HG03064 (cell line): ENCODE measurements at regions not wholly inside any gene's neighbourhood (a gene's known extent, or its start where the extent isn't known, plus 50 kb on each side); places are given as distances from the start of the nearest gene placed in this dataset.

Experiments
- ATAC-seq: cut with Tn5 transposase; IDR thresholded peaks from one replicate; pipeline ENCODE4 v1.9.1; 2021; ENCODE audit warnings: low read depth; ENCODE audit not compliant: unreplicated experiment

DNA sequence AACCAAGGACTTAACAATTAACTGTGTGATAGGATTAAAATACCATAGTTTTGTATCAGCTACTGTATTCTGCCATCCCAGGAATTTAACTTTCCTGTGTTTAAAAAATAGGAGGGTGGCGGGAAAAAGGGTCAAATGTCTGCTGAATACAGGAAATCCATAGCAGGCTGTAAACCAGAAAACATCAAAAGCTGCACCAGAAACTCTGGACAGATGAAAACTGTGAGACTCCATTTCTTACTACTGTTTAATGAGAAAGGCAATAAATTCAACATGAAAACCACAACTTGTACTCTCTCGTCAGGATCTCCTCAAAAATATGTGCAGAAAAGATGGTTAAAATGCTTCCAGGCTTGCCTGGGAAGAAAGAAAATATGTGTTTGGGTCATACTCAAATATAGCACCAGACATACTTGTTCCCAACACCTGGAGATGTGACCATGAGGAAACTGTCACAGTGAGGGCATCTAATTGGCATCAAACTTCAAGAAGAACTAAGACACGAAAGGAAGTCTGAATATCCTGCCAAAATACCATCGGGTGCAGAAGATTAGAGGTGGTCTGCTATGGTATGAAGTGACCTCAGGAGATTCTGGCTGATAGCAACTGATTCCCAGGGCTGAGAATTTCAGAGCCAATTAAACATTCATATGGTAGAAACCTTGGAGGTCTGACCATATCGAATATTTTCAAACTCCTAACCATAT, 164.7 kb upstream of the TARS1 start:
- ATAC-seq = no peak

DNA sequence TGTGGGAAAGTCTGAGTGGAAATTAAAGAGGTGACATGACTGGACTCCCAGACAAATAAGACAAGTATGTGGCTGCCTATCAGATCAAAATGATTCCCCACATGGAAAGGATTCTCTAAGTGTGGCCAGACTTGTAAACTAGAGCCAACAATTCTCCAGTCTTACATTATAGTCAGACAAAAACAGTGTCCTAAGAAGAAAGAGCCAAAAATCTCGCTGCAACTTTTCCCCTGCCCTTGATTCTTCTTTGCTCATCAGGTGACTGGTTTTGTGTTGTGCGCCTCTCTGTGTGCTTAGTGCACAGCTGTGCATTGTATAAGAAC, 164.2 kb upstream of the TARS1 start:
- ATAC-seq = no peak

DNA sequence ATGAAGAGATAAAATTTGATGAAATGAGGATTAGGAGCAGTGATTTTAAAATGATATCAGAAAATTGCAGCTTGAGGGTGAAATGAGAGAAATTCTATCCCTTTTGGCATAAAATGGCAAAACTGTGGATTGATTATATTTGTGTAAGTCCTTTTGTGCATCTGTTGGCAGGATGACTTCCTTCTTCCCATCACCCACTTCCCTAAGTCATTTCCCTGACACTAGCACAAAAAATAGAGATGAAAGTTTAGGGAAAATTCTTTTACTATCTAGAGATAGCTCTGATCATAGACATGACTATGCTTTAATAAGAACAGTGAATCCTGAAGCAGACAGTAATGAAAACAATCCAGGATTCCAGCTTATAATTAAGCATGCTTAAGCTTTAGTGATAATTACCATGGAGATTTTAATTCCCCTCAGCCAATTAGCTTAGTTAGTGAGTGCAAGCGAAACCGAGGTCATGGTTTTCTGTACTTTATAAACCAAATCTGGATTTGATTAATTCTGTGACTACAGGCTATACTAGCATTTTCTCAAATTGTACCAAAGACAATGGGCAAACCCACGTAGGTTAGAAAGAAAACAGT, 163.6 kb upstream of the TARS1 start:
- no peak for ATAC-seq

- ATAC-seq = no peak
These were observed 159.3 kb upstream of the TARS1 start for GRCh38 chr5:33281431-33281843.

DNA sequence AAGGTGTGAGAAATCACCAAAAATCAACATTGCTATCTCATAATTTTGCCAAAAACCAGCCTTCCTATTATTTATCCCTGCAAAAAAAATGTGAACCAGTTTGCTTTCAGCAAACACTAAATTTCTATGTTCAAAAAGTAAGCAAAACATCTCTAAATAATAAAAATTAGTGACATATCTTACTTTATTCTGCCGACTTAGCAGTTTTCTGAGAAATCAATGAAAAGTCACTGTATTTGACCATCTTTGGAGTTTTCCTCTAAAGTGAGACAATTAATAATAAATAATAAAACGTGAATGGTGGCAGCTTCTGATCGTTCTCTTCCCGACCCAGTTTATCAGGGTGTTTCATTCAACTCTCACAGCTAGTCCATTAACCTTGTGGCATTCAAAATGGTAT, 158.6 kb upstream of the TARS1 start:
- ATAC-seq = no peak

GRCh38 chr5:33282696-33283095, 158.1 kb upstream of the TARS1 start:
- no peak for ATAC-seq

DNA sequence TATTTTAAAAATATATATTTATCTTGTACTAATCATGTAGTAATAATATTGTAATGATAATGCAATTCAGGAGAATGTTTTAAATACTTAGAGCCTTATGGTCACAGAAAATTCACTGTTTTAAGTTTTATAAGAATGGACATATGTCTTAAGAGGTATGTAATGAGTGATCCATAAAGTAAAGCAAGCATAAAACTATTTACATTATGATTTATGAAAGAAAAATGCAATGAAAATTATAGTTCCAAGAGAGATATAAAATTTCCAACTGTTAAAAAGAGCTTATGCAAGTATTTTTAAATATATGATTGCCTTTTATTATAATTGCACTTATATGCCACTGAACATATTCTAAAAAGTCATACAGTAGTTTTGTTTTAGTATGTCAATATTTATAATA, 157.5 kb upstream of the TARS1 start:
- no peak for ATAC-seq

- ATAC-seq = no peak
These were observed 156.1 kb upstream of the TARS1 start for GRCh38 chr5:33284681-33285080.

DNA sequence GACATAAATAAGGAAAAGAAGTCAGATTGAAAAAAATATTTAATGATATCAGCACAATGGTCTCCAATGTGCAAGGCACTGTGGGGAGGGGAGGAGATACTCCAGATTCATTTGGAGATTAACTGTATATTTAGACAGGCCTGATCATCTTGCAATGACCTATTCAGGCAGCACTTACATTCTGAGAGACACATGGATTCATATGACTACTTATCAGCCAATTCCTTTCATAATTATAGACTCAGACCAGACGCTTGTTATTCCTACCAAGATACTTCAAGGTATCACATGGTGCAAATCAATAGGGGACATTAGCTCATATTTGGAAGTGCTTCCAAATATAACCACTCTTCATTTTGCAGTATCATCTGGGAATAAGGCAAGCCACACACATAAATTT, 153.5 kb upstream of the TARS1 start:
- ATAC-seq = no peak

DNA sequence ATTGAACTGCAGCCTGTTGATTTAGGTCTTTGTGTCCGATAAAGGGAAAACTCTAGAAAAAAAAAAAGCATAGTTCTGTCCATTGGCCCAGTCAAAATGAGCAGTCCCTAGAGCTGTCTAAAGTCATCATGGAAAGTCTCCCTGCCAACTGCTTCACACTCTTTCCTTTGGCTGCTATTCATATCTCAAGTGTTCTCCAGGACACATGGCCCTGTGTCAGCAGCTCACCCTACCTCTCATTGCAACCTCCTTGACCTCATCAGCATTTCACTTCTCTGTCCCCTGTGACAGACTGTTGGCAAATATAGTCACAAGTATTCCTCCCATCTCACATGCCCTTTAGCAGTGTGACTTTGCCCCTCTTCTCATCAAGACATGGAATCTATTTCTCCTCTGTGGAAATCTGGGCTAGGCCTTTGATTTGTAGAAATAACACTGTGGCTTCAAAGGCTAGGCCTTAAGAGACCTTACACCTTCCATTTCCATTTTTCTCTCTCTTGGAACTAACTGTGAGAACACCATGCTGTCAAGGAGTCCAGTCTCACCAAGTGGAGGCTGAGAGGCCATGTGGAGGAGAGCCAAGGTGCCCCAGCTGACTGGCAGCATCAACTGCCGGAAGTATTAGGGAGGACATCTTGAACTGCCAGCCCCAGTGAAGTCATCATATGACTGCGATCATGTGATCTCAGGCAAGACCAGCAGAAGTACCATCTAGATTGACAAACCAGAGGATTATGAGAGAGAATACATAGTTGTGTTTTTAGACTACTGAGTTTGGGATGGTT, 149.4 kb upstream of the TARS1 start:
- no peak for ATAC-seq

DNA sequence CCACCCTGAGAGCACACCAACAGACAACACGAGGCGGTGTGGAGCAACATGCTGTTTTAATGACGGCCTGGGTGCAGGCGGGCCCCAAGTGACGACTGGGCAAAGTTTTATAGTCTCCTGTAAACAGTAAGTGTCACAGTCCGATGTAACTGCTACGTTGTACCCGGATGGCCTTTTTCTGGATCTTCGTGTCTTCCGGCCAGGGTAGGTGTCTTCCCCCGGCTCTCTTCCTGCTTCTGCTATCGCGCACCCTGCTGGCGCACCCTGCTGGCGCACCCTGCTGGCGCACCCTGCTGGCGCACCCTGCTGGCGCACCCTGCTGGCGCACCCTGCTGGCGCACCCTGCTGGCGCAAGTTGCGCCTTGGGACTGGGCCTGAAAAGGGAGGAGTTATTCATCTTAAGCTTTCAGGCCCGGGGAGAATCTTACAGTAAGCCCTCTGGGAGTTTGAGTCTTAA, 143.0 kb upstream of the TARS1 start:
- ATAC-seq = no peak

DNA sequence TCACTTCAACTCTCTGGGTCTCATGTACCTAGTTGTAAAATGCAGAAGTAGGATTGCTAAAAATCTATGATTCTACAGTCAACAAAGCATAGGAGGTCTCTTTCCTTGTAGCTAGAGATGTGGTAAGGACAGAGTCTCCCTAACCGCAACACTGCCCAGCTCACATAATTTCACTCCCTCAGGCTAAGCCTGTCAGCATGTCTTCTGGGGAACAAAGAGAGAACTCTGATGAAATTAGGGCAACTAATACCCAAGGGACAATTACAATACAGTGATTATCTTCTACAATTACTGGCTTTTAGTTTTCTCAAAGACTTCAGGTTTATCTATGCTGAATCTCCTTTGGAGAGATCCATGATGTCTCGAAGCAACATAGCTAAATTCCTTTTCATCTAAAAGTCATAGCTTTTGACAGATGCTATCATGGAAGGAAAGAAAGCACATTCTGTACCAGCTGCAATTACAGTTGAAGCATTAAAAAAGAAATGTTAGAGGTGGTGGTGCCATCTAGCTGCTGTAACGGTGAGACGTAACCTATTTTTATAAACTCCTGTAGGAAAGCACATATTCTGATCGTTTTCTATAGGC, 141.1 kb upstream of the TARS1 start:
- ATAC-seq = peak; percentile 27

GRCh38 chr5:33300209-33300742, 140.5 kb upstream of the TARS1 start:
- peak; percentile 58 for ATAC-seq

- no peak for ATAC-seq
These were observed 137.1 kb upstream of the TARS1 start for GRCh38 chr5:33303579-33304095.

DNA sequence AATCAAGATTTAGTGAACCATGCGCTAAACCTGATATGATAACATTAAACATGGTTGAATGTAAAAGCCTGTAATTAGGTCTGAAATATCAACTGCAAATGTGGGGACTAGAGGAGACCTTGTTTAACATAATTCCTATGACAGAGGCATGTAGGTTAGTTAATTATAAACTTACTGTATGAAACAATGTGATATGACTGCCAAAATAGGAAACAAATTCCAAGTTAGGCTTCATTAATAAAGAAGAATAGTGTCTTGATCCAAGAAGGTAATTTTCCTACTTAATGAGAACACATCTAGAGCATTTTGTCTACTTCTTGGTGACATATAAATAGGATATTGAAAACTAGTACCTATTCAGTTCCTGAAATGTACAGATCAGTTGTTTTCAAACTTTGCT, 136.2 kb upstream of the TARS1 start:
- no peak for ATAC-seq

DNA sequence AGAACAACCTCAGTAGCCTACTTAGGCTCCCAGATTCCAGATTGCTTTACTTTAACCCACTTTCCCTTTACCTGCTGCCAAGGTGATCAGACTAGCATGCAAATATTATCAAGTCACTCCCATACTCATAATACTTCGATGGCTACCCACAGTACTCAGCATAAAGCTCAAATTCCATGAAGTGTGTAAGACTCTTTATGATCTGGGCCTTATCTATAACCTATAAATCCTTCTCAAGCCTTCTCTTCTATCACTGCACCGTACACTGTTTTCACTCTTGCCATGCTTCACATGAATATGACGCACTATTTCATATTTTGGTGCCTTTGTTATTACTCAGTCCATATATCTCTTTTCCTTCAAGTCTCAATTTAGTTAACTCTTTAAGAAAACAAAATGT, 135.2 kb upstream of the TARS1 start:
- ATAC-seq = no peak

GRCh38 chr5:33306758-33307157, 134.0 kb upstream of the TARS1 start:
- no peak for ATAC-seq

DNA sequence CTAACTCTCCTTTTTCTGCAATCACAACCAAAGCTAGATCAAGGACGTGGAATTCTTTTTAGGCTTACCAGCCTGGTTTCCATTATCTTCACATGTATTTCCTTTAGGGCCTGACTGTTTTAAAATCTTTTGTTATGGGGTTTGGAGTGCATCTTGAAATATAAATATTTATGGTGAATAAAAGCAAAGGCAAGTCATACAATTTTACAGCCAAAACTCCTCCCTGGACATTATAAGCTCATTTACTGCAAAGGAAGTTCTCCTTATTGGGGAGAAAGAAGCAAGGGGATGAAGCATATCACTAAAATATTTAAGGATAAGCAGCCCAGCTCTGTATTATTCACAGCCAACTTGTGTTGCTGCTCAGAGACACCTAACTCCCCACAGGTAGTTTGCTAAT, 132.2 kb upstream of the TARS1 start:
- ATAC-seq = no peak

- no peak for ATAC-seq
These were observed 131.7 kb upstream of the TARS1 start for GRCh38 chr5:33309068-33309467.

DNA sequence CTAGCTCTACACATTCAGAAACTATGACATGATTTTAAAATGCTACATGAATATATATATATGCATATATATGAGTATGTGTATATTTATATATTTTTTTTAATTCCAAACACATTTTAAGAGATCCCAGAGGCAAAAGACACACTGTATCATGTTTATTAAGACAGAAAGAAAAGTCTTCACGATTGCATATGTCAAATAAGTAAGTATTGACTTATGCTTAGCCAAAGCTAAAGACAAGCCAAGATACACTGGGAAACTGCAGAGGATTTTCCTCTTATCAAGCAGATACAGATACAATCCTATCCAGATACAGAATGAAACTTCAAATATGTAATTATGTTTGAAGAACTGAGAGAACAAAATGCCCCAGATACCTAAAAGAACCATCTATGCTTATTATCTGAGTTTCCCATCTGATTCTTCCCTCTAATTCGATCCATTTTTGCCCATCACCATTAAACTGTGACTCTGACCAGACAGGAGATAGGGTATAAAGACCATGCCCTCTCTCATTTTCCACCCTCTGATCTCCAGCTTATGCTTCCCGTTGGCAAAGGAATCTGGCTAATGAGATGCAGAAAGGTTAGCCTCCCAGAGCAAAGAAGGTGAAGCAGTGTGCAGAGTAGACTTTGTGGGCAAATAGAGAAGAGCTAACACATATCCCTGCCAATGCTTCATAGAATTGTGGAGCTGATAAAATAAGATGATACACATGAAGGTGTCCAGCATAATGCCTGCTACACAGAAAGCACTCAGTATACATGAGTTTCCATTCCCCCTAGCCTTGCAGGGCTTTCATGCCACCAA, 131.0 kb upstream of the TARS1 start:
- ATAC-seq = no peak
